ENCODE measurements at regions not wholly inside any gene's neighbourhood (a gene's known extent, or its start where the extent isn't known, plus 50 kb on each side); places are given as distances from the start of the nearest gene placed in this dataset.

- TF ChIP-seq, protein P1, sequence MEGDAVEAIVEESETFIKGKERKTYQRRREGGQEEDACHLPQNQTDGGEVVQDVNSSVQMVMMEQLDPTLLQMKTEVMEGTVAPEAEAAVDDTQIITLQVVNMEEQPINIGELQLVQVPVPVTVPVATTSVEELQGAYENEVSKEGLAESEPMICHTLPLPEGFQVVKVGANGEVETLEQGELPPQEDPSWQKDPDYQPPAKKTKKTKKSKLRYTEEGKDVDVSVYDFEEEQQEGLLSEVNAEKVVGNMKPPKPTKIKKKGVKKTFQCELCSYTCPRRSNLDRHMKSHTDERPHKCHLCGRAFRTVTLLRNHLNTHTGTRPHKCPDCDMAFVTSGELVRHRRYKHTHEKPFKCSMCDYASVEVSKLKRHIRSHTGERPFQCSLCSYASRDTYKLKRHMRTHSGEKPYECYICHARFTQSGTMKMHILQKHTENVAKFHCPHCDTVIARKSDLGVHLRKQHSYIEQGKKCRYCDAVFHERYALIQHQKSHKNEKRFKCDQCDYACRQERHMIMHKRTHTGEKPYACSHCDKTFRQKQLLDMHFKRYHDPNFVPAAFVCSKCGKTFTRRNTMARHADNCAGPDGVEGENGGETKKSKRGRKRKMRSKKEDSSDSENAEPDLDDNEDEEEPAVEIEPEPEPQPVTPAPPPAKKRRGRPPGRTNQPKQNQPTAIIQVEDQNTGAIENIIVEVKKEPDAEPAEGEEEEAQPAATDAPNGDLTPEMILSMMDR (IDR thresholded peaks at IDR 0.05; ENCODE audit: low read depth, low read length), result no peak
- TF ChIP-seq EZH2phosphoT487 (IDR thresholded peaks at IDR 0.05; ENCODE audit: low read depth), result no peak
These were observed 950.0 kb upstream of the MIR17HG start for GRCh38 chr13:90397503-90397902.

Measured in OCI-LY3 (cell line).